SH-SY5Y (cell line): ENCODE measurements at regions not wholly inside any gene's neighbourhood (a gene's known extent, or its start where the extent isn't known, plus 50 kb on each side); places are given as distances from the start of the nearest gene placed in this dataset.

Experiments
- GATA2 ChIP-seq: IDR thresholded peaks from 2 replicates; pipeline ENCODE4 v1.6.1; 2011; ENCODE audit warnings: mild to moderate bottlenecking, low read depth, low read length
- GATA3 ChIP-seq: IDR thresholded peaks from 2 replicates; pipeline ENCODE4 v1.6.1; 2011; ENCODE audit warnings: low read depth, mild to moderate bottlenecking, low read length, moderate library complexity

DNA sequence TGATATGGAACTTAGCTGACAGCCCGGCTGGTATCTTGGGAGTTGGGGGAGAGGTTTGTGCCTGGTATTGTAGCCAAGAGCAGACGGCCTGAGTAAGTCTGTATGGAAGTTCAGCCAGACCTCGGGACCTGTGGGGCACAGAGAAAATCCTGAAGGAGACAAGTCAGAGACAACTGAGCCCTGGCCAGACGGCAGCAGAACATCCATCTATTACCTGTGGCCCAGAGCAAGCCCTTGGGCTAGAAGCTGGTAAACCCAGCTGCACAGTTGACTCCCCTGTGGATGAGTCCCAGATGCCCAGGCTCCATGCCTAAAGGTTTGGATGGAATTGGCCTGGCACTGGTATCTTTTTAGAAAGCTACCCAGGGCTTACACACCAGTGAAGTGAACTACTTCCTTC lies 70.4 kb upstream of the DLG1 start:
- TF ChIP-seq GATA2 (no peak), GATA3 (no peak)
